ENCODE measurements at regions not wholly inside any gene's neighbourhood (a gene's known extent, or its start where the extent isn't known, plus 50 kb on each side); places are given as distances from the start of the nearest gene placed in this dataset.

- DNase-seq (ENCODE audit: low read depth) = no peak
These were observed 2128.7 kb upstream of the C9orf72 start for GRCh38 chr9:29701971-29702370.

GRCh38 chr9:29714860-29715259 lies 2141.6 kb upstream of the C9orf72 start:
- no peak for DNase-seq (ENCODE audit: low read depth)

- DNase-seq (ENCODE audit: low read depth) = no peak
These were observed 2144.3 kb upstream of the C9orf72 start for GRCh38 chr9:29717631-29718030.

GRCh38 chr9:29730163-29730562 lies 2156.9 kb upstream of the C9orf72 start:
- no peak for DNase-seq (ENCODE audit: low read depth)

GRCh38 chr9:29740518-29740917 lies 2167.2 kb upstream of the C9orf72 start:
- no peak for DNase-seq (ENCODE audit: low read depth)

- DNase-seq (ENCODE audit: low read depth) = no peak
These were observed 2167.9 kb upstream of the C9orf72 start for GRCh38 chr9:29741169-29741568.

- DNase-seq (ENCODE audit: low read depth) = no peak
These were observed 2176.8 kb upstream of the C9orf72 start for GRCh38 chr9:29750062-29750461.

GRCh38 chr9:29751226-29751625 lies 2177.9 kb upstream of the C9orf72 start:
- no peak for DNase-seq (ENCODE audit: low read depth)

GRCh38 chr9:29753638-29754037 lies 2180.4 kb upstream of the C9orf72 start:
- DNase-seq (ENCODE audit: low read depth) = no peak

GRCh38 chr9:29769019-29769418 lies 2195.7 kb upstream of the C9orf72 start:
- no peak for DNase-seq (ENCODE audit: low read depth)

GRCh38 chr9:29773676-29774075 lies 2200.4 kb upstream of the C9orf72 start:
- no peak for DNase-seq (ENCODE audit: low read depth)

- DNase-seq (ENCODE audit: low read depth) = no peak
These were observed 2202.2 kb upstream of the C9orf72 start for GRCh38 chr9:29775491-29775890.

- DNase-seq (ENCODE audit: low read depth) = no peak
These were observed 2205.1 kb upstream of the C9orf72 start for GRCh38 chr9:29778281-29778849.

GRCh38 chr9:29793970-29794369 lies 2220.7 kb upstream of the C9orf72 start:
- no peak for DNase-seq (ENCODE audit: low read depth)

GRCh38 chr9:29796291-29796952 lies 2223.1 kb upstream of the C9orf72 start:
- DNase-seq (ENCODE audit: low read depth) = no peak

- DNase-seq (ENCODE audit: low read depth) = no peak
These were observed 2225.3 kb upstream of the C9orf72 start for GRCh38 chr9:29798599-29798998.

- no peak for DNase-seq (ENCODE audit: low read depth)
These were observed 2225.9 kb upstream of the C9orf72 start for GRCh38 chr9:29799227-29799626.

GRCh38 chr9:29800821-29801220 lies 2227.5 kb upstream of the C9orf72 start:
- DNase-seq (ENCODE audit: low read depth) = no peak

- no peak for DNase-seq (ENCODE audit: low read depth)
These were observed 2229.2 kb upstream of the C9orf72 start for GRCh38 chr9:29802454-29802853.

- DNase-seq (ENCODE audit: low read depth) = no peak
These were observed 2233.8 kb upstream of the C9orf72 start for GRCh38 chr9:29806937-29807618.

- no peak for DNase-seq (ENCODE audit: low read depth)
These were observed 2243.8 kb upstream of the C9orf72 start for GRCh38 chr9:29816954-29817703.

GRCh38 chr9:29822458-29822857 lies 2249.2 kb upstream of the C9orf72 start:
- no peak for DNase-seq (ENCODE audit: low read depth)

GRCh38 chr9:29826421-29826820 lies 2253.1 kb upstream of the C9orf72 start:
- no peak for DNase-seq (ENCODE audit: low read depth)

All from stromal cell of bone marrow (primary cell).